ENCODE measurements at regions not wholly inside any gene's neighbourhood (a gene's known extent, or its start where the extent isn't known, plus 50 kb on each side); places are given as distances from the start of the nearest gene placed in this dataset.

- TF ChIP-seq CTCF (IDR thresholded peaks at IDR 0.05) (no peak), POLR2AphosphoS5 (IDR thresholded peaks at IDR 0.05) (no peak), EP300 (IDR thresholded peaks at IDR 0.05) (no peak)
Observed at GRCh38 chr4:65861993-65862392, 191.7 kb upstream of the EPHA5 start.
